Hematopoietic multipotent progenitor cell treated with erythropoietin and hydrocortisone succinate and interleukin-3 and kit ligand, for 15 days (in vitro differentiated cells): ENCODE measurements at regions not wholly inside any gene's neighbourhood (a gene's known extent, or its start where the extent isn't known, plus 50 kb on each side); places are given as distances from the start of the nearest gene placed in this dataset.

Experiments used
- DNase-seq: peaks from one replicate; pipeline ENCODE4 v3.0.0-alpha.2; 2015; ENCODE audit warnings: low spot score

GRCh38 chr2:217407362-217407761, 547.5 kb upstream of the TNP1 start:
- no peak for DNase-seq

GRCh38 chr2:217404236-217404760, 544.4 kb upstream of the TNP1 start:
- no peak for DNase-seq

- DNase-seq: no peak
Observed at GRCh38 chr2:217402761-217403383, 543.0 kb upstream of the TNP1 start.

- DNase-seq: no peak
Observed at GRCh38 chr2:217402144-217402543, 542.3 kb upstream of the TNP1 start.

- no peak for DNase-seq
Observed at GRCh38 chr2:217399291-217399690, 539.4 kb upstream of the TNP1 start.

- no peak for DNase-seq
Observed at GRCh38 chr2:217398860-217399259, 539.0 kb upstream of the TNP1 start.

- no peak for DNase-seq
Observed at GRCh38 chr2:217398101-217398500, 538.2 kb upstream of the TNP1 start.

- no peak for DNase-seq
Observed at GRCh38 chr2:217396586-217396985, 536.7 kb upstream of the TNP1 start.

- DNase-seq: no peak
Observed at GRCh38 chr2:217396165-217396564, 536.3 kb upstream of the TNP1 start.

- DNase-seq: no peak
Observed at GRCh38 chr2:217394510-217395351, 534.9 kb upstream of the TNP1 start.

- DNase-seq: no peak
Observed at GRCh38 chr2:217393585-217394032, 533.7 kb upstream of the TNP1 start.

- no peak for DNase-seq
Observed at GRCh38 chr2:217392930-217393584, 533.2 kb upstream of the TNP1 start.

GRCh38 chr2:217387776-217388387, 528.0 kb upstream of the TNP1 start:
- no peak for DNase-seq

GRCh38 chr2:217386041-217386440, 526.2 kb upstream of the TNP1 start:
- DNase-seq: no peak

GRCh38 chr2:217383620-217384019, 523.8 kb upstream of the TNP1 start:
- no peak for DNase-seq

GRCh38 chr2:217382794-217383193, 522.9 kb upstream of the TNP1 start:
- DNase-seq: no peak

- DNase-seq: no peak
Observed at GRCh38 chr2:217379807-217380206, 519.9 kb upstream of the TNP1 start.

GRCh38 chr2:217372794-217373193, 512.9 kb upstream of the TNP1 start:
- no peak for DNase-seq

- DNase-seq: no peak
Observed at GRCh38 chr2:217371781-217372213, 511.9 kb upstream of the TNP1 start.

GRCh38 chr2:217370391-217370790, 510.5 kb upstream of the TNP1 start:
- DNase-seq: no peak

- DNase-seq: no peak
Observed at GRCh38 chr2:217367464-217367863, 507.6 kb upstream of the TNP1 start.

GRCh38 chr2:217366966-217367365, 507.1 kb upstream of the TNP1 start:
- DNase-seq: no peak
